Activated T-helper 1 cell treated with anti-CD3 and anti-CD28 coated beads, Interleukin-12 subunit alpha, Interleukin-12 subunit beta, Interleukin-2, Interleukin-4 antibody, amounts not matched to agents 30 ng/mL and 10 ng/mL and 1 ng/mL, durations not matched to agents 14 hours and 24 hours and 36 hours (primary cell): ENCODE measurements at regions not wholly inside any gene's neighbourhood (a gene's known extent, or its start where the extent isn't known, plus 50 kb on each side); places are given as distances from the start of the nearest gene placed in this dataset.
"Not testable (repeated sequence)": the region's sequence is repeated elsewhere in the genome, so short reads cannot be mapped to it uniquely, and the experiment has no call there.

Experiments used
- DNase-seq: peaks from one replicate; pipeline ENCODE4 v3.0.0; 2021; ENCODE audit warnings: low spot score
- H3K27ac Mint-ChIP-seq: one replicate; pipeline ENCODE4 v1.8.0; 2021; ENCODE audit warnings: mild to moderate bottlenecking, mixed read lengths
- H3K27me3 Mint-ChIP-seq: one replicate; pipeline ENCODE4 v1.8.0; 2022; ENCODE audit warnings: mild to moderate bottlenecking, moderate library complexity, mixed read lengths; ENCODE audit not compliant: insufficient read depth
- H3K36me3 Mint-ChIP-seq: one replicate; pipeline ENCODE4 v1.8.0; 2021; ENCODE audit warnings: low read depth, mixed read lengths
- H3K4me1 Mint-ChIP-seq: one replicate; pipeline ENCODE4 v1.8.0; 2021; ENCODE audit warnings: low read depth, mixed read lengths
- H3K4me3 Mint-ChIP-seq: one replicate; pipeline ENCODE4 v1.8.0; 2021; ENCODE audit warnings: mild to moderate bottlenecking, moderate library complexity, mixed read lengths
- H3K9me3 Mint-ChIP-seq: one replicate; pipeline ENCODE4 v1.8.0; 2021; ENCODE audit warnings: mixed read lengths
- intact Hi-C: fragments of 100-400 bp; cut with micrococcal nuclease; formaldehyde crosslinking; loops from one replicate; pipeline ENCODE4 v1.15.1; 2024

GRCh38 chr5:98349251-98349989 lies 424.0 kb upstream of the RGMB start:
- no peaks in the 10 kb centered on the region for H3K4me1 Mint-ChIP-seq
- intact Hi-C loops: loop anchor here (2.0 kb wide), 1 partner anchor 1119 kb away; no protein-coding TSS in a partner anchor
- DNase-seq: no peak
- no peaks in the 10 kb centered on the region for H3K27me3 Mint-ChIP-seq
- peaks cover 6% of the 10 kb centered on the region for H3K9me3 Mint-ChIP-seq
- H3K27ac Mint-ChIP-seq: no peak overlapping the region
- no peak overlapping the region for H3K4me3 Mint-ChIP-seq
- no peaks in the 10 kb centered on the region for H3K36me3 Mint-ChIP-seq

- Mint-ChIP-seq H3K27me3 (no peaks in the 10 kb centered on the region), H3K27ac (no peak overlapping the region), H3K4me1 (no peaks in the 10 kb centered on the region), H3K4me3 (no peak overlapping the region), H3K9me3 (peaks cover 6% of the 10 kb centered on the region), H3K36me3 (no peaks in the 10 kb centered on the region)
- intact Hi-C loops: loop anchor here (2.0 kb wide), 1 partner anchor 1119 kb away; no protein-coding TSS in a partner anchor
- no peak for DNase-seq
Observed at GRCh38 chr5:98349990-98350365, 423.5 kb upstream of the RGMB start.

GRCh38 chr5:98354922-98355321 lies 418.5 kb upstream of the RGMB start:
- no peaks in the 10 kb centered on the region for H3K27me3 Mint-ChIP-seq
- H3K4me3 Mint-ChIP-seq: no peak overlapping the region
- no peak for DNase-seq
- no peak overlapping the region for H3K27ac Mint-ChIP-seq
- H3K9me3 Mint-ChIP-seq: peaks cover 2% of the 10 kb centered on the region
- intact Hi-C loops: no loop called here
- H3K4me1 Mint-ChIP-seq: no peaks in the 10 kb centered on the region
- H3K36me3 Mint-ChIP-seq: no peaks in the 10 kb centered on the region

GRCh38 chr5:98360548-98360947 lies 412.9 kb upstream of the RGMB start:
- no peak for DNase-seq
- no peak overlapping the region for H3K27ac Mint-ChIP-seq
- H3K4me3 Mint-ChIP-seq: no peak overlapping the region
- no peaks in the 10 kb centered on the region for H3K9me3 Mint-ChIP-seq
- no peaks in the 10 kb centered on the region for H3K36me3 Mint-ChIP-seq
- H3K4me1 Mint-ChIP-seq: no peaks in the 10 kb centered on the region
- H3K27me3 Mint-ChIP-seq: no peaks in the 10 kb centered on the region
- intact Hi-C loops: no loop called here

GRCh38 chr5:98363157-98363556 lies 410.3 kb upstream of the RGMB start:
- no peak overlapping the region for H3K4me3 Mint-ChIP-seq
- no peaks in the 10 kb centered on the region for H3K36me3 Mint-ChIP-seq
- H3K27ac Mint-ChIP-seq: no peak overlapping the region

GRCh38 chr5:98364549-98364948 lies 408.9 kb upstream of the RGMB start:
- intact Hi-C loops: no loop called here
- DNase-seq: no peak
- no peaks in the 10 kb centered on the region for H3K9me3 Mint-ChIP-seq

More at GRCh38 chr5:98363157-98363556, 410.3 kb upstream of the RGMB start:
- no peaks in the 10 kb centered on the region for H3K9me3 Mint-ChIP-seq
- no peaks in the 10 kb centered on the region for H3K27me3 Mint-ChIP-seq
- no peak for DNase-seq
- H3K4me1 Mint-ChIP-seq: no peaks in the 10 kb centered on the region
- intact Hi-C loops: no loop called here

GRCh38 chr5:98365126-98365525 lies 408.3 kb upstream of the RGMB start:
- intact Hi-C loops: no loop called here
- Mint-ChIP-seq H3K27me3 (no peaks in the 10 kb centered on the region), H3K27ac (no peak overlapping the region), H3K4me3 (no peak overlapping the region), H3K9me3 (no peaks in the 10 kb centered on the region), H3K36me3 (no peaks in the 10 kb centered on the region), H3K4me1 (no peaks in the 10 kb centered on the region)
- DNase-seq: no peak

More at GRCh38 chr5:98364549-98364948, 408.9 kb upstream of the RGMB start:
- H3K4me3 Mint-ChIP-seq: no peak overlapping the region
- H3K27ac Mint-ChIP-seq: no peak overlapping the region
- H3K36me3 Mint-ChIP-seq: no peaks in the 10 kb centered on the region
- H3K27me3 Mint-ChIP-seq: no peaks in the 10 kb centered on the region
- no peaks in the 10 kb centered on the region for H3K4me1 Mint-ChIP-seq

- no peak overlapping the region for H3K27ac Mint-ChIP-seq
- H3K4me3 Mint-ChIP-seq: no peak overlapping the region
Observed at GRCh38 chr5:98368141-98368540, 405.3 kb upstream of the RGMB start.

GRCh38 chr5:98372351-98372750 lies 401.1 kb upstream of the RGMB start:
- H3K27me3 Mint-ChIP-seq: no peaks in the 10 kb centered on the region
- no peaks in the 10 kb centered on the region for H3K36me3 Mint-ChIP-seq
- no peak for DNase-seq
- H3K27ac Mint-ChIP-seq: no peak overlapping the region
- intact Hi-C loops: no loop called here
- no peak overlapping the region for H3K4me3 Mint-ChIP-seq
- H3K4me1 Mint-ChIP-seq: no peaks in the 10 kb centered on the region
- no peaks in the 10 kb centered on the region for H3K9me3 Mint-ChIP-seq

More at GRCh38 chr5:98368141-98368540, 405.3 kb upstream of the RGMB start:
- Mint-ChIP-seq H3K36me3 (no peaks in the 10 kb centered on the region), H3K9me3 (no peaks in the 10 kb centered on the region), H3K27me3 (no peaks in the 10 kb centered on the region), H3K4me1 (no peaks in the 10 kb centered on the region)
- DNase-seq: no peak
- intact Hi-C loops: no loop called here

- Mint-ChIP-seq H3K4me3 (no peak overlapping the region), H3K36me3 (no peaks in the 10 kb centered on the region), H3K27ac (no peak overlapping the region), H3K27me3 (no peaks in the 10 kb centered on the region), H3K4me1 (no peaks in the 10 kb centered on the region), H3K9me3 (no peaks in the 10 kb centered on the region)
- DNase-seq: no peak
- intact Hi-C loops: no loop called here
Observed at GRCh38 chr5:98391921-98392625, 381.4 kb upstream of the RGMB start.

- intact Hi-C loops: not testable (repeated sequence)
Observed at GRCh38 chr5:98393205-98393604, 380.3 kb upstream of the RGMB start.

GRCh38 chr5:98397081-98397480 lies 376.4 kb upstream of the RGMB start:
- no peak for DNase-seq
- H3K27ac Mint-ChIP-seq: no peak overlapping the region
- H3K36me3 Mint-ChIP-seq: no peaks in the 10 kb centered on the region
- H3K27me3 Mint-ChIP-seq: peaks cover 3% of the 10 kb centered on the region
- intact Hi-C loops: no loop called here
- no peak overlapping the region for H3K4me3 Mint-ChIP-seq
- no peaks in the 10 kb centered on the region for H3K9me3 Mint-ChIP-seq
- no peaks in the 10 kb centered on the region for H3K4me1 Mint-ChIP-seq

More at GRCh38 chr5:98393205-98393604, 380.3 kb upstream of the RGMB start:
- not testable (repeated sequence) for DNase-seq, H3K9me3 Mint-ChIP-seq, H3K4me1 Mint-ChIP-seq, H3K27me3 Mint-ChIP-seq, H3K27ac Mint-ChIP-seq, H3K4me3 Mint-ChIP-seq, H3K36me3 Mint-ChIP-seq

- Mint-ChIP-seq H3K36me3 (no peaks in the 10 kb centered on the region), H3K4me3 (no peak overlapping the region), H3K4me1 (no peaks in the 10 kb centered on the region), H3K9me3 (no peaks in the 10 kb centered on the region), H3K27ac (no peak overlapping the region), H3K27me3 (peaks cover 3% of the 10 kb centered on the region)
- intact Hi-C loops: no loop called here
- DNase-seq: no peak
Observed at GRCh38 chr5:98398465-98398864, 375.0 kb upstream of the RGMB start.
